ENCODE measurements at regions not wholly inside any gene's neighbourhood (a gene's known extent, or its start where the extent isn't known, plus 50 kb on each side); places are given as distances from the start of the nearest gene placed in this dataset.

- Histone ChIP-seq H3K27ac (ENCODE audit: low read depth, low read length) (no peak overlapping the region), H3K4me1 (ENCODE audit: control insufficient read depth, insufficient read depth, low read length, unreplicated experiment) (no peaks in the 10 kb centered on the region), H3K79me2 (ENCODE audit: control insufficient read depth, insufficient read depth, low read length, unreplicated experiment) (no peaks in the 10 kb centered on the region), H3K36me3 (ENCODE audit: insufficient read depth, low read length) (no peaks in the 10 kb centered on the region), H3K27me3 (ENCODE audit: insufficient read depth, low read length) (peaks cover 73% of the 10 kb centered on the region), H3K4me3 (ENCODE audit: low read depth, low read length) (no peak overlapping the region), H2AFZ (ENCODE audit: low read length, unreplicated experiment) (no peak overlapping the region)
Measured at GRCh38 chr14:34262127-34262910, 199.7 kb downstream of the SPTSSA start.

DNA sequence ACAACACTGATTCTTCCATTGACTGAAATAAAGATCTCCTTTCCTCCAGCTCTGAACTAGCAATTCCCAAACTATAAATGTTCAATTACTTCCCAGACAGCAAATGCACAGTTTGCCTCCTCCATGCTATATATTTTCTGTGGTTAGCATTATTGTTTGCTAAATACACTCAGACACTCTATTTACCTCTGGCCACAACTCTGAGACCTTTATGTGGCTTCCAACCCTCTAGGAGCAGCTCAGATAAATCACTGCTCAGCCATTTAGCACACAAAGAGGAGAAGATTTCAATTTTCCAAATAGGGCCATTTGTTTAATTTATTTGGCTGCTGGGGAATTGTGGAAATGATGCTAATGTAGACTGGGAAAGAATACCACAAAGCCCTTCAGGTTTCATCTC is 202.0 kb downstream of the SPTSSA start:
- H2AFZ ChIP-seq (ENCODE audit: low read length, unreplicated experiment): no peak overlapping the region
- H3K27ac ChIP-seq (ENCODE audit: low read depth, low read length): no peak overlapping the region
- no peaks in the 10 kb centered on the region for H3K4me1 ChIP-seq (ENCODE audit: control insufficient read depth, insufficient read depth, low read length, unreplicated experiment)
- no peaks in the 10 kb centered on the region for H3K36me3 ChIP-seq (ENCODE audit: insufficient read depth, low read length)
- no peak overlapping the region for H3K4me3 ChIP-seq (ENCODE audit: low read depth, low read length)
- no peaks in the 10 kb centered on the region for H3K79me2 ChIP-seq (ENCODE audit: control insufficient read depth, insufficient read depth, low read length, unreplicated experiment)
- peaks cover 59% of the 10 kb centered on the region for H3K27me3 ChIP-seq (ENCODE audit: insufficient read depth, low read length)

DNA sequence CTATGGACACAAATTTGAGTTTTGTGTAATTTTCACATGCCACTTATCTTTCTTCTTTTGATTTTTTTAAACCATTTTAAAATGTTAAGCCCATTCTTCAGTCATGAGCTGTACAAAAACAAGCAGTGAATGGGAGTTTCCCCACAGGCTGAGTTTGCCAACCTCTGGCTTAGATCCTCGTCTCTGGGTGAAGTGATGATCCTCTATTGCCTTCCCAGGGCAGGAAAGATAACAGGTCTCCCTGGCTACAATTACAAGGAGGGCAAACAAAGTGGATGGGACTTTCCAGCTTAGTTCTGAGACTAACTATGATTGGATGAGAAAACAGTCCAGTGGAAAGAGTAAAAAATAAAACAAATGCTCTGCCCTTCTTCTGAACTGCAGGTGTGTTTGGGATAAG is 203.7 kb downstream of the SPTSSA start:
- Histone ChIP-seq H3K4me1 (ENCODE audit: control insufficient read depth, insufficient read depth, low read length, unreplicated experiment) (no peaks in the 10 kb centered on the region), H3K27ac (ENCODE audit: low read depth, low read length) (no peak overlapping the region), H3K27me3 (ENCODE audit: insufficient read depth, low read length) (peaks cover 50% of the 10 kb centered on the region), H2AFZ (ENCODE audit: low read length, unreplicated experiment) (no peak overlapping the region), H3K79me2 (ENCODE audit: control insufficient read depth, insufficient read depth, low read length, unreplicated experiment) (no peaks in the 10 kb centered on the region), H3K36me3 (ENCODE audit: insufficient read depth, low read length) (no peaks in the 10 kb centered on the region), H3K4me3 (ENCODE audit: low read depth, low read length) (no peak overlapping the region)

DNA sequence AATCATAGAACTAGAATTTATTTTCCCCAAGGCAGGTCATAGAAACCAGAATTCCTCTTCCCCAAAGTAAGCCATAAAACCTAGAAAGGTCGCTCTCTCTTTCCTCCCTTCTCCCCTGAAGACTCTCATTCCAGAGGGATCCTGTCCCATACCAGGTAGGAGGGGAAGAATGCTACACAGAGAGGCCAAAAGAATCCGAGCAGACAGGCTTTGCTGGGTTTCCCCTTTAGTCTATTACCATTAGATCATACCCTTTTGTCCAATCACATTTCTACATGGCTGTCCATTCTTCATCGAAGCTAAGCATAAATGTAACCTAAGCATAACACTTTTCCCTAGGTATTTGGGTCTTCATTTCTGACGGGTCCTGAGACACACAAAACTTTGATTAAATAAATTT is 204.5 kb downstream of the SPTSSA start:
- Histone ChIP-seq H3K4me3 (ENCODE audit: low read depth, low read length) (no peak overlapping the region), H3K27me3 (ENCODE audit: insufficient read depth, low read length) (peaks cover 42% of the 10 kb centered on the region), H2AFZ (ENCODE audit: low read length, unreplicated experiment) (no peak overlapping the region), H3K36me3 (ENCODE audit: insufficient read depth, low read length) (no peaks in the 10 kb centered on the region), H3K4me1 (ENCODE audit: control insufficient read depth, insufficient read depth, low read length, unreplicated experiment) (no peaks in the 10 kb centered on the region), H3K27ac (ENCODE audit: low read depth, low read length) (no peak overlapping the region), H3K79me2 (ENCODE audit: control insufficient read depth, insufficient read depth, low read length, unreplicated experiment) (no peaks in the 10 kb centered on the region)

GRCh38 chr14:34256223-34256622 is 205.8 kb downstream of the SPTSSA start:
- H2AFZ ChIP-seq (ENCODE audit: low read length, unreplicated experiment): no peak overlapping the region
- H3K79me2 ChIP-seq (ENCODE audit: control insufficient read depth, insufficient read depth, low read length, unreplicated experiment): no peaks in the 10 kb centered on the region
- no peaks in the 10 kb centered on the region for H3K4me1 ChIP-seq (ENCODE audit: control insufficient read depth, insufficient read depth, low read length, unreplicated experiment)
- no peak overlapping the region for H3K4me3 ChIP-seq (ENCODE audit: low read depth, low read length)
- H3K36me3 ChIP-seq (ENCODE audit: insufficient read depth, low read length): no peaks in the 10 kb centered on the region
- H3K27ac ChIP-seq (ENCODE audit: low read depth, low read length): no peak overlapping the region
- peaks cover 31% of the 10 kb centered on the region for H3K27me3 ChIP-seq (ENCODE audit: insufficient read depth, low read length)

DNA sequence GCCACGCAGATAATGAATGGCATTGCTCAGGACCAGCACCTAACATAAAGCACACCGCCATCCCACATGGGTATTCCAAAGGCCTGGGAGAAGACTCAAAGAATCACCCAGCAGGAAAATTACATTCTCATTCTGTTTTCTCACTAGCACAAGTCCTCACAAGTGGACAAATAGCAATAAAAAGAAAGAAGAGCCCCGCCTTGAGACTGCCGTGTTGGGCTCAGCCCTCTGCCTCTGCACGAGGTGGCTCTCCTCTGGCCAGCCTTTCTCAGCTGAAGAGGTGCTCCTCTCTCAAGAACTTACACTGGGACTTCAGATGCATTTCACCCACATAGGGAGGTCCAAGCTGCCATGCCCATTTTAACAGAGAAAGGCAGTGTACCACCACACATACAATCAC is 207.5 kb downstream of the SPTSSA start:
- Histone ChIP-seq H3K4me3 (ENCODE audit: low read depth, low read length) (no peak overlapping the region), H3K79me2 (ENCODE audit: control insufficient read depth, insufficient read depth, low read length, unreplicated experiment) (no peaks in the 10 kb centered on the region), H3K36me3 (ENCODE audit: insufficient read depth, low read length) (no peaks in the 10 kb centered on the region), H3K27ac (ENCODE audit: low read depth, low read length) (no peak overlapping the region), H2AFZ (ENCODE audit: low read length, unreplicated experiment) (no peak overlapping the region), H3K27me3 (ENCODE audit: insufficient read depth, low read length) (peaks cover 18% of the 10 kb centered on the region), H3K4me1 (ENCODE audit: control insufficient read depth, insufficient read depth, low read length, unreplicated experiment) (no peaks in the 10 kb centered on the region)

- no peak overlapping the region for H2AFZ ChIP-seq (ENCODE audit: low read length, unreplicated experiment)
Measured at GRCh38 chr14:34254031-34254430, 208.0 kb downstream of the SPTSSA start.

GRCh38 chr14:34252227-34252626 is 209.8 kb downstream of the SPTSSA start:
- Histone ChIP-seq H3K79me2 (ENCODE audit: control insufficient read depth, insufficient read depth, low read length, unreplicated experiment) (no peaks in the 10 kb centered on the region), H3K4me3 (ENCODE audit: low read depth, low read length) (no peak overlapping the region), H3K27me3 (ENCODE audit: insufficient read depth, low read length) (peaks cover 11% of the 10 kb centered on the region), H3K4me1 (ENCODE audit: control insufficient read depth, insufficient read depth, low read length, unreplicated experiment) (no peaks in the 10 kb centered on the region), H2AFZ (ENCODE audit: low read length, unreplicated experiment) (no peak overlapping the region), H3K36me3 (ENCODE audit: insufficient read depth, low read length) (no peaks in the 10 kb centered on the region), H3K27ac (ENCODE audit: low read depth, low read length) (no peak overlapping the region)

More at GRCh38 chr14:34254031-34254430, 208.0 kb downstream of the SPTSSA start:
- Histone ChIP-seq H3K4me1 (ENCODE audit: control insufficient read depth, insufficient read depth, low read length, unreplicated experiment) (no peaks in the 10 kb centered on the region), H3K4me3 (ENCODE audit: low read depth, low read length) (no peak overlapping the region), H3K27ac (ENCODE audit: low read depth, low read length) (no peak overlapping the region), H3K36me3 (ENCODE audit: insufficient read depth, low read length) (no peaks in the 10 kb centered on the region), H3K79me2 (ENCODE audit: control insufficient read depth, insufficient read depth, low read length, unreplicated experiment) (no peaks in the 10 kb centered on the region), H3K27me3 (ENCODE audit: insufficient read depth, low read length) (peaks cover 15% of the 10 kb centered on the region)

DNA sequence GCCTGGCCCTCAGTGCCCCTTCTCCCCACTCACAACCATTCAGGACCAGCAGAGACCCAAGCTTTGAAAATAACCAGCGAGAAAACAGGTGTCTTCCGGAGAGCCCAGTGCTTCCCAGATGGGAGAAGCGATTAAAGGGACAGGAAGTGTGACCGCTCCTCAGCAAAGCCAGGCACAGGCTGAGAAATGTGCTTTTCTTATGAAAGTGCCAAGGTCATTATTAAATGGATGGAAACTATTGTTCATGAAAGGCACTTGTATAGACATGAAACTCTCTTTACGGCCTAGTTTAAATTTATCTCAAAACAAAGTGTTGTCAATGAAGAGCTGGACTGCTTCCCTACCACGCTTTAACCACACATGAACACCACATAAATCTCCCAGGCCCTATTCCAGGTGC is 210.4 kb downstream of the SPTSSA start:
- Histone ChIP-seq H3K4me3 (ENCODE audit: low read depth, low read length) (no peak overlapping the region), H3K79me2 (ENCODE audit: control insufficient read depth, insufficient read depth, low read length, unreplicated experiment) (no peaks in the 10 kb centered on the region), H3K27ac (ENCODE audit: low read depth, low read length) (no peak overlapping the region), H2AFZ (ENCODE audit: low read length, unreplicated experiment) (no peak overlapping the region), H3K36me3 (ENCODE audit: insufficient read depth, low read length) (no peaks in the 10 kb centered on the region), H3K27me3 (ENCODE audit: insufficient read depth, low read length) (peaks cover 17% of the 10 kb centered on the region), H3K4me1 (ENCODE audit: control insufficient read depth, insufficient read depth, low read length, unreplicated experiment) (no peaks in the 10 kb centered on the region)

DNA sequence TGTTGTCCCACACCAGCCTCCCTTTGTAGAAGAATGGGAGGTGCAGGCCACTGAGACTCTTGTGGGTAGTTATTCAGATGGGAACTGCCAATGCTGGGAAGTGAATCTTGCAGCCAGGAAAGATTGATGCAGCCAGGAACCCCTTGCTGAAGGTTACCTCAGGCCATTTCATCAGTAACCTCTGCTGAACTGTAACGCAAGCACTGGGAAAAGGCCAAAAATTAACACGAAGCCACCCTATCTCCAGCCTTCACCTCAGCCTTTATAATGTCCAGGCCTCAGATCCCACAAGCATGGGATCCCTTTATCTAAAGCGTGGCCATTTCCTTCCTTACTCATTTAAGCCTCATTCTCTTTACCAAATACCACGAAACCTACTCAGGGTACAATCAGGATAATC is 211.1 kb downstream of the SPTSSA start:
- no peak overlapping the region for H2AFZ ChIP-seq (ENCODE audit: low read length, unreplicated experiment)
- H3K79me2 ChIP-seq (ENCODE audit: control insufficient read depth, insufficient read depth, low read length, unreplicated experiment): no peaks in the 10 kb centered on the region
- H3K27me3 ChIP-seq (ENCODE audit: insufficient read depth, low read length): peaks cover 22% of the 10 kb centered on the region
- H3K36me3 ChIP-seq (ENCODE audit: insufficient read depth, low read length): no peaks in the 10 kb centered on the region
- no peaks in the 10 kb centered on the region for H3K4me1 ChIP-seq (ENCODE audit: control insufficient read depth, insufficient read depth, low read length, unreplicated experiment)
- no peak overlapping the region for H3K4me3 ChIP-seq (ENCODE audit: low read depth, low read length)
- no peak overlapping the region for H3K27ac ChIP-seq (ENCODE audit: low read depth, low read length)

DNA sequence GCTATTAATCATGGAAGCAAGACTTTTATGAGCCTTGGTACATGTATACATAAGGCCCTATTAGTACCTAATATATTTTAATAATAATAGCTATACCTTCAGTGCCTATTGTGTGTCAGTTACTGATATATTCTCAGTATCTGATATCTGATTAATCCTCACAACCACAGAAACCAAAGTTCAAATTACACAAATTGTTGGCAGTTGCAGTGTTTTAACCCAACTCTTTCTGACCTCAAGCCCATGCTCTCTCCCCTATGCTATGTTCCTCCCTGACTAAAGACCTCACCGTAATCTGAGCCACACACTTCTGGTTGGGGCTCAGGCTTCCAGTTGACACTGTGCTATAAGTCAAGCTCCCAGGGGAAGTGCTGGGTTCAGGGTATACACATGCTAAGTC is 214.4 kb downstream of the SPTSSA start:
- H3K27me3 ChIP-seq (ENCODE audit: insufficient read depth, low read length): peaks cover 40% of the 10 kb centered on the region
- H3K4me3 ChIP-seq (ENCODE audit: low read depth, low read length): no peak overlapping the region
- H3K4me1 ChIP-seq (ENCODE audit: control insufficient read depth, insufficient read depth, low read length, unreplicated experiment): no peaks in the 10 kb centered on the region

More for the DNA sequence above, 214.4 kb downstream of the SPTSSA start:
- no peak overlapping the region for H3K27ac ChIP-seq (ENCODE audit: low read depth, low read length)
- H3K36me3 ChIP-seq (ENCODE audit: insufficient read depth, low read length): no peaks in the 10 kb centered on the region
- H3K79me2 ChIP-seq (ENCODE audit: control insufficient read depth, insufficient read depth, low read length, unreplicated experiment): no peaks in the 10 kb centered on the region
- H2AFZ ChIP-seq (ENCODE audit: low read length, unreplicated experiment): no peak overlapping the region

Measured in ACC112 (cell line).